Uterus (tissue), 2 donors: ENCODE measurements at regions not wholly inside any gene's neighbourhood (a gene's known extent, or its start where the extent isn't known, plus 50 kb on each side); places are given as distances from the start of the nearest gene placed in this dataset.

Experiments
- POLR2A ChIP-seq, 2 donors: fragments of 450-650 bp; IDR thresholded peaks; one replicate each; pipeline ENCODE4 v1.6.1; 2016; ENCODE audit warnings: antibody characterized with exemption in 2 of 2, mild to moderate bottlenecking in 1 of 2, moderate library complexity in 1 of 2
- TF ChIP-seq, protein P1 (sequence below), 4 experiments: fragments of 200-600 bp in 2 of 4; fragments of 450-650 bp in 2 of 4; sonication (generic) in 2 of 4; IDR thresholded peaks; one replicate each; pipeline ENCODE4 v1.5.1; 2016 to 2019; ENCODE audit warnings: antibody characterized with exemption in 4 of 4, mild to moderate bottlenecking in 2 of 4, moderate library complexity in 1 of 4

- TF ChIP-seq, protein P1, sequence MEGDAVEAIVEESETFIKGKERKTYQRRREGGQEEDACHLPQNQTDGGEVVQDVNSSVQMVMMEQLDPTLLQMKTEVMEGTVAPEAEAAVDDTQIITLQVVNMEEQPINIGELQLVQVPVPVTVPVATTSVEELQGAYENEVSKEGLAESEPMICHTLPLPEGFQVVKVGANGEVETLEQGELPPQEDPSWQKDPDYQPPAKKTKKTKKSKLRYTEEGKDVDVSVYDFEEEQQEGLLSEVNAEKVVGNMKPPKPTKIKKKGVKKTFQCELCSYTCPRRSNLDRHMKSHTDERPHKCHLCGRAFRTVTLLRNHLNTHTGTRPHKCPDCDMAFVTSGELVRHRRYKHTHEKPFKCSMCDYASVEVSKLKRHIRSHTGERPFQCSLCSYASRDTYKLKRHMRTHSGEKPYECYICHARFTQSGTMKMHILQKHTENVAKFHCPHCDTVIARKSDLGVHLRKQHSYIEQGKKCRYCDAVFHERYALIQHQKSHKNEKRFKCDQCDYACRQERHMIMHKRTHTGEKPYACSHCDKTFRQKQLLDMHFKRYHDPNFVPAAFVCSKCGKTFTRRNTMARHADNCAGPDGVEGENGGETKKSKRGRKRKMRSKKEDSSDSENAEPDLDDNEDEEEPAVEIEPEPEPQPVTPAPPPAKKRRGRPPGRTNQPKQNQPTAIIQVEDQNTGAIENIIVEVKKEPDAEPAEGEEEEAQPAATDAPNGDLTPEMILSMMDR (IDR thresholded peaks at IDR 0.05): no peak
- no peak for TF ChIP-seq POLR2A (IDR thresholded peaks at IDR 0.05)
These were observed 557.4 kb upstream of the ADGRB3 start for GRCh38 chr6:68077661-68078060.
